Stimulated activated CD4-positive, alpha-beta T cell treated with anti-CD3 and anti-CD28 coated beads, Interleukin-1b, Interleukin-23, amount 100 ng/mL, for 24 hours (primary cell): ENCODE measurements at regions not wholly inside any gene's neighbourhood (a gene's known extent, or its start where the extent isn't known, plus 50 kb on each side); places are given as distances from the start of the nearest gene placed in this dataset.
"Not testable (repeated sequence)": the region's sequence is repeated elsewhere in the genome, so short reads cannot be mapped to it uniquely, and the experiment has no call there.

Experiments used
- DNase-seq, 4 experiments: peaks; one replicate each; pipeline ENCODE4 v3.0.0-alpha.2; 2020; ENCODE audit warnings: low read depth in 4 of 4, low spot score in 1 of 4

DNA sequence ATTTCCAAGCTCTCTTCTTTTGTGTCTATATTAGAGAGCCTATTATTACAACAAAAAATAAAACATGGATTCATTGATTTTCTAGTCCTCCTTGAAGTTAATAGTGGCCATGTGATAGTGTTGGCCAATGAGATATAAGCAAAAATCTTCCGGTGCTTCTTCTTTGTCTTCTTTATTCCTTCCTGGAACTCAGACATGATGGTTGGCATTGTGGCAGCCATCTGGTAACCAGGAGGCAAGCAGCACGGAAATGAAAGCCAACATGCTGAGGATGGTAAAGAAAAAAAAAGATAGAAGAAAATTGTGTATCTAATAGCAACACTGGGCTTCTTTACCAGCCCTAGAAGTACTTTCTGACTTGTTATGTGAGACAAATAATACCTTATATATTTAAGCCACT, 50.8 kb upstream of the SEL1L start:
- no peak for DNase-seq

DNA sequence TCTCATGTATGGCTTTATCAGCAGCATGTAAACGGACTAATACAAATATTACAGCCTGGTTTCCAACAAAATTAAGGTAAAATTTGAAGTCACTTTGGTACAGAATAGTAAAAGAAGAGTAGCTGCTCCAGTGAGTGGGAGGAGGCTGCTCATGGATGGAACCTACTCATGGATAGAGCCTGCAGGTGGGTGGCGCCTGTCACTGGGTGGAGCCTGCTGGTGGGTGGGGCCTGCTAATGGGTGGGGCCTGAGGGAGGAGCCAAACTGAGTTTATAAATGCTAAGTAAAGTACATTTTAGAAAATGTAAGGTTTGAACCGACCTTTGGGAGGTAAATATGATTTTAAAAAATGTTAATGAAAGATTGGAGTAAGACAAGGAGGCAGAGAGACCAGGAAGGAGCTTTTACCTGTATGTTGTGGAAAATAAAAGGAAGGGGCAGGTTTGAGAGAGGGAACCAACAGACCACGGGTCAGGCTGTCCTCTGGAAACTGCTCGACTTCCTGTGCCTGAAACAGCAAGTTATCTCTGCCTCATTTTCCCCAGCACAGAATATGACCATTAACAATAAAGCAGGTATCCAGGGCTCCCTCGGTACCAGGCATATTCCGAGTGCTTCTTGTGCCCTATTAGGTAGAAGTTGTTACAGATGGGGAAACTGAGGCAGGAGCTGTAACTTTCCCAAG, 55.9 kb upstream of the SEL1L start:
- no peak for DNase-seq

DNA sequence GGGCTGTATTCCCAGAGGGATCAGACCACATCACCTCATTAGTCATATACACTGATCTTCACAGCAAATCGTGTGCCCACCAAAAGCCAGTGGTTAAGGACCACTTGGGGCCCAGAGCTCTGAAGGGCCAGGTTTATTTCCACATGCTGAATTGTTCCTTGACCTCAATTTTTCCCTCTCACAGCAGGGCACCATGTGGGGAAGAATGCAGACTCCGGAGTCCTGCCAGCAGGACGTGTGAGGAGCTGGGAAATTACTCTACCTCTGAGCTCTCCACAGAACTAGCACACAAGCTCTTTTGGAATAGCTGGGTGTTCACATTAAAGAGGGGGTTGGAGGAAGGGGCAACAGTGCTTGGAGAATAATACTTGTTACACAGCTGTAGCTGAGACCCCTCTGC, 57.6 kb upstream of the SEL1L start:
- DNase-seq = no peak

DNA sequence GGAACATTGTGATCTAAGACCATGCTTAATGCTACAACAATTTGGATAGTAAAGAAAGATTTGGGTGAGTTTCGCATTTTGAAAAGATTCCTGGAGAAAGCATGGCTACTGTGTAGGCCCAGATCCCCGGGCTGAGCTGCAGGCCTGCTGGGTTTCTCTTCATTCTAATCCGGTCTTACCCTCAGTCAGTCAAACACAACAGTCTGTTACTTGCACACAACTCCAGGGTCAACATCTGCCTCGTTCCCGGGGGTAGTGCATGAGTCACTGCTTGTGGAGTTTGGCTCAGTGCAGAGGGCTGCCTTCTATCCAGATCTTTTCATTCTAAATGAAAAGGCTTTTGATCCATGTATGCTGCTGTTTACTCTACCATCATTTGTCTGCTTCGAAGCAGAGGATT, 60.4 kb upstream of the SEL1L start:
- no peak for DNase-seq

DNA sequence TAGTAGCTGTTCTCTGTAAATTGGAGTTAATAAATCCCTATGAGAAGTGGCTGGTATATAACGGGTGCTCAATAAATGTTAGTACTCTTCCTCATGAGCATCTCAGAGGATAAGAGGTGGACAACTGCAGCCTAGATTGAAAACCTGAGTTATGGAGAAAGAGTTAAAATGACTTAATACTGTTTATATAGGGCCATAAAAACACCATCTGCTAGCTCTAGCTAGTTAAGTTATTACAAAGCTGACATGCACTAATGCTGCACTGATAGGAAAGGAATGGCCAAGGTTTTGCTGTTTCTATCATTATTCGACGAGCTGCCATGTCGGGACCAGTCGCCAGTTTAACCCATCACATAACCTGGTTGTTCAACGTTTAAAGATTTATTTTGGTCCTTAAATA, 72.0 kb upstream of the SEL1L start:
- no peak for DNase-seq

DNA sequence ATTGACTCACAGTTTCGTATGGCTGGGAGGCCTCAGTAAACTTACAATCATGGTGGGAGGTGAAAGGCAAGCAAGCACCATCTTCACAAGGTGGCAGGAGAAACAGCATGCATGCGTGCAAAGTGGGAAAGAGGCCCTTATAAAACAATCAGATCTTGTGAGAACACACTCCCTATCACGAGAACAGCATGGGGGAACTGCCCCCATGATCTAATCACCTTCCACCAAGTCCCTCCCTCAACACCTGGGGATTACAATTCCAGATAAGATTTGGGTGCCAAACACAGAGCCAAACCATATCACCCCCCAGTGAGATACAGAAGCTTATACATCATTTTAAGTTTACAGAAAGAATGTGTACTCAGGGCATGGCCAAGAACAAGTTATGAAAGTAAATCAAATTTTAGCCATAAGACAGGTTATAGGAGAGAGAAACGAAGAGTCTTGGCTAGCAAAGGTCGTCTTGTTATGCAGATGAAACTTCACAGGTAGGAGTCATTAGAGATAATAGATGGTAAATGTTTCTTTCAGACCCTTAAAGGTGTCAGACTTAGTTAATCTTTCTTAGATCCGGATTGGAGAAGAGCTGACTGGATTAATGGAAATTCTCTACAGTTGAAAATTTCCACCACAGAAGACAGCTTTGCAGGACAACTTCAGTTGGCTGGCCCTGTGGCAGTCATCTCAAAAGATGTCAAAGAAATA, 79.8 kb upstream of the SEL1L start:
- no peak for DNase-seq

DNA sequence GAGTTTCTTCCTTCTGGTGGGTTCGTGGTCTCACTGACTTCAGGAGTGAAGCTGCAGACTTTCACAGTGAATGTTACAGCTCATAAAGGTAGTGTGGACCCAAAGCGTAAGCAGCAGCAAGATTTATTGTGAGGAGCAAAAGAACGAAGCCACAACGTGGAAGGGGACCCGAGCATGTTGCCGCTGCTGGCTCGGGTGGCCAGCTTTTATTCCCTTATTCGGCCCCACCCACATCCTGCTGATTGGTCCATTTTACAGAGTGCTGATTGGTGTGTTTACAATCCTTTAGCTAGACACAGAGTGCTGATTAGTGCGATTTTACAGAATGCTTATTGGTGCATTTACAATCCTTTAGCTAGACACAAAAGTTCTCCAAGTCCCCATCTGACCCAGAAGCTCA, 80.6 kb upstream of the SEL1L start:
- not testable (repeated sequence) for DNase-seq

DNA sequence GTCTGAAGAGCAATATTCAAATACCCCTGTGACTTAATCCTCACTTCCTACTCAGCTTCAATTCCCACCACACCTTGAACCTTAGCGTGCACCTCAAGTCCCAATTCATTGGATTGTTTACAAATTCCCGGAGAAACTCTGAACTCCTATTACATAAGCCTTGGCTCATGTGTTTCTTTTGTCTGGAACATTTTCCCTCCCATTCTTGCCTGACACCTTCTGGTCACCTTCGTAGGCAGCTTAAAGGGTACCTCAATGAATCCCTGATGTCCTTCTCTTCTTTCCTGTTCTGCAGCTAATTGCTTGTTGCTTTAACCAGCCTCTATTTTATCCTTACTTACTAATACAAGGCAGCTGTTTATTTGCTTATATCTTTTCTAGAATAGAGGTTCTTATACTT, 85.0 kb upstream of the SEL1L start:
- no peak for DNase-seq

DNA sequence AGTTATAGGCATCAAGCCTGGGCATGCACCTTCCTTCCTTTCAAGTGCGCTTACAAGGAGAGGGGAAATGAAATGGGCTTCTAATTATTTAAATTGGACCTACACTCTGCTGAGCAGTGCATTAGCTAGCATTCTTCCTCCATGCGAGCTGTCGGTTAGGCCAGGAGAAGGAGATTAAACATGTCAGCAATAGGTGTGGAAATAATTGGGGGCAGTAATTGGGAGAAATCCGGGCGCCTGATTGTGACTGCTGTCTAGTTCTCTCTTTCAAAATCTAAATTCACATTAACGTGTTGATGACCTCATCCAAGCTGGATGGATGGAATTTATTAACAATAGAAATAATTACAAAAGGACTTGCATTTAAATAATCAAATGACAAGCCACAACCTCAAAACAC, 86.2 kb upstream of the SEL1L start:
- DNase-seq = no peak

DNA sequence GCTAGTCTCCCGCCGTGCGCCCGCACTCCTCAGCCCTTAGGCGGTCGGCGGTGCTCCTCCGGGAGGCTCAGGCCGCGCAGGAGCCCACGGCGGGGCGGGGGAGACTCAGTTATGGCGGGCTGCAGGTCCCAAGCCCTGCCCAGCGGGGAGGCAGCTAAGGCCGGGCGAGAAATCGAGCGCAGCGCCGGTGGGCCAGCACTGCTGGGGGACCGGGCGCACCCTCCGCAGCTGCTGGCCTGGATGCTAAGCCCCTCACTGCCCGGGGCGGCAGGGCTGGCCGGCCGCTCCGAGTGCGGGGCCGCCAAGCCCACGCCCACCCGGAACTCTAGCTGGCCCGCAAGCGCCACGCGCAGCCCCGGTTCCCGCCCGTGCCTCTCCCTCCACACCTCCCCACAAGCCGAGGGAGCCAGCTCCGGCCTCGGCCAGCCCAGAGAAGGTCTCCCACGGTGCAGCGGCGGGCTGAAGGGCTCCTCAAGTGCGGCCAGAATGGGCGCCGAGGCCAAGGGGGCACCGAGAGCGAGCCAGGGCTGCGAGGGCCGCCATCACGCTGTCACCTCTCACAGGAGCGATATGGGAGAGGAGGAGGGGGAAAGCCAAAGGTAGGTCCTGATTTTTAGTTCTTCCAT, 90.2 kb upstream of the SEL1L start:
- DNase-seq = not testable (repeated sequence)

DNA sequence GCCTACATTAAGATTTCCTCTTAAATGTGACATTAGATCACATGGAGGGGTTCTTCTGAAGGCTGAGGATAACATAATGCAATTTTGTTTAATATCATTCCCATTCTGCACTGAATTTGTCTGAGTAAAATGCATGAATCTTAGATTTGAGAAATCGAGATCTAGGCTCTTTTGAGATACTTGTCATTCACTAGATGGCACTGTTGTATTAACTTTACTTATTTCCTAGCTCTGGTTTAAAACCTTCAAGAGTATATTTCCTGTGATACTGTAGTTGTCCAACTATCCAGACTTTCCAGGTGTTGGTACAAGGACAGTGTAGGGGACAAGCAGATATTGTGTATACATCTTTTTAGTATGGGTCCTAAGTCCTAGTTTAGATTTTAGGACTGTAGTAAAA, 91.7 kb upstream of the SEL1L start:
- DNase-seq = no peak

DNA sequence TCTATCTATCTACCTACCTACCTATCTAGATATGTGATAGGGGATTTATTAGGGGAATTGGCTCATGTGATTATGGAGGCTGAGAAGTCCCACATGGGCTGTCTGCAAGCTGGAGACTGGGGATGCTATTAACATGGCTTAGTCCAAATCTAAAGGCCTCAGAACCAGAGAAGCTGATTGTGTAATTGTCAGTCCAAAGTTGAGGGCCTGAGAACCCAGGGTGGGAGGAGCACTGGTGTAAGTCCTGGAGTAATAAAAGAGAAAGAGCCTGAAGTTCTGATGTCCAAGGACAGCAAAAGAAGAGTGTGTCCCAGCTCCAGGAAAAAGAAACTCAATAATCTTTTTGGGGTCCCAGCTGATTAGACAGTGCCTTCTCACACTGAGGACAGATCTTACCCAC, 98.5 kb upstream of the SEL1L start:
- no peak for DNase-seq

DNA sequence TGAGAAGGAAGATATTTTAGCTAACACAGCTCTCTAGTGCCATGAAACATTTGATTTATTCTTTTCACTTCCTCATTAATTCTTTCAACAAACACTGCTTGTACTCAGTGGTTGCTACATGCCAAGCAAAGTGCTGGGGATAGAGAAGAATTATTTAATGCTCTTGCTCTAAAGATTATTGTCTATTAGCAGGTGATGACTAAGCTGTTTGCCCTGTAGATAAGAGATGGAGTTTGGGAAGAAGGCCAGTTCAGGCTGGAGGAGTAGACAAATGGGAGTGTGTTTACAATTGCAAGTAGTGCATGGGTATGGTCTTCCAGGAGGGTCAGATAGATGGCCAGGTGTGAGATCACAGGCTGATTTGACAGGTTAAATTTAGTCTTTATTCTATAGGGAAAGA, 99.8 kb upstream of the SEL1L start:
- DNase-seq = no peak

DNA sequence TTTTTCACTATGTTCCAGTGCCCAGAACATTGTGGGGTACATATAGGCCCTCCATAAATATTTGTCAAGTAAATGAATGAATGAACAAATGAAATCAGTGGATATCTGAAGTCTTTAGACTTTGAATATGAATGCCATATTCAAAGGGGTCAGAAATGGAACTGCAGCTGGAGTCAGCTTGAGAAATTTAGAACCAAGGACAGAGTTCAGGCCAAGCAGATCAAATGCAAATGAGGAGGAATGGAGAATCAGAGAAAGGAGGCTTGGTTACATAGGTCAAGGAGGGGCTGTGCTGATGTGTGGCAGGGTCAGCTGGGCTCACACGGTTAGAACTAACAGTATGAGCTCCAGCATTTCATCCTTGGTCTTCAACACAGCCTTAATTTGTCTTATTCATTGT, 104.0 kb upstream of the SEL1L start:
- DNase-seq = no peak

DNA sequence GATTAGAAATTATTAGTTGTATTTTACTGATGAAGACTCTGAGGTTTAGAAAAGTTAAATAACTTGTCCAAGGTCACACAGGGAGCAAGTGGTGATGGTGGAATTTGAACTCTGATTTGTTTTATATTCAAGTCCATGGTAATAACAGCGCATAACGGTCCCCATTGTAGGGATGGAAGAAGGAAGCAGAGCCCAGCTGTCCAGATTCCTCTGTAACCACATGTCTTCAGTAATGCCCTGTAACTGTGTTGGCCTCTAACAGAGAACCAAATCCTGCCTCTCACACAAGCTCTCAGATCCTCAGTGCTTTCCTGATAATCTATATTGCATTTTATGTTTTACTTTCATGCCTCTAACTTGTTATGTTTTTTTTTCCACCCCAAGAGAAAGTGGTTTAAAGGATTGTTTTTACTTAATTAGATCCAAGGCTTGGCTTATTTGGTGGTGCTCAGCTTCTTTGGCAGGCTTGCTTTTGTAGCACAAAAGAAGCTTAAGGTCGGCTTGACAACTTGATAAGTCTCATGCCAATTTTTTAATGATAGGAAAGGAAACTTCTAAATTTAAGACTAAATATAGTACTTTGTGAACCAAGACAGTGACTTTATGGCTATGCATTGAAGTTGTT, 105.1 kb upstream of the SEL1L start:
- DNase-seq = no peak

DNA sequence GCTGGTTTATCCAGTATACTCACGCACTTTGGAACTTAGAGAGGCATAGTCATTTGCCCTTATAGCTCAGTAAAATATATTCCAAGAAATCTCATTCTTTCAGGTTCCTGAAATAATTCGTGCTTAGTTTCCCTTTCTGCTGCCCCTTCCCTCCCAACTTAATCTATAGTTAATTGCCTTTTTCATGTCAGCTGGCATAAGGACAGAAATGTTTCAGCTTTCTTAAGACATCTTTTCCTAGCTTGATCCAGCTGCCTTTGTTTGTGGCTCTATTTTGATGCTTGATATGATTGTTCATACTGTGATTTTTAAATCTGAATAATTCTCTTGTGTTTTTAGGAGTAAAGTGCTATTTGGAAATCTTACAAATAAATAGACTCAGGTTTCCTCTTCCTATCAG, 120.0 kb upstream of the SEL1L start:
- DNase-seq = no peak

DNA sequence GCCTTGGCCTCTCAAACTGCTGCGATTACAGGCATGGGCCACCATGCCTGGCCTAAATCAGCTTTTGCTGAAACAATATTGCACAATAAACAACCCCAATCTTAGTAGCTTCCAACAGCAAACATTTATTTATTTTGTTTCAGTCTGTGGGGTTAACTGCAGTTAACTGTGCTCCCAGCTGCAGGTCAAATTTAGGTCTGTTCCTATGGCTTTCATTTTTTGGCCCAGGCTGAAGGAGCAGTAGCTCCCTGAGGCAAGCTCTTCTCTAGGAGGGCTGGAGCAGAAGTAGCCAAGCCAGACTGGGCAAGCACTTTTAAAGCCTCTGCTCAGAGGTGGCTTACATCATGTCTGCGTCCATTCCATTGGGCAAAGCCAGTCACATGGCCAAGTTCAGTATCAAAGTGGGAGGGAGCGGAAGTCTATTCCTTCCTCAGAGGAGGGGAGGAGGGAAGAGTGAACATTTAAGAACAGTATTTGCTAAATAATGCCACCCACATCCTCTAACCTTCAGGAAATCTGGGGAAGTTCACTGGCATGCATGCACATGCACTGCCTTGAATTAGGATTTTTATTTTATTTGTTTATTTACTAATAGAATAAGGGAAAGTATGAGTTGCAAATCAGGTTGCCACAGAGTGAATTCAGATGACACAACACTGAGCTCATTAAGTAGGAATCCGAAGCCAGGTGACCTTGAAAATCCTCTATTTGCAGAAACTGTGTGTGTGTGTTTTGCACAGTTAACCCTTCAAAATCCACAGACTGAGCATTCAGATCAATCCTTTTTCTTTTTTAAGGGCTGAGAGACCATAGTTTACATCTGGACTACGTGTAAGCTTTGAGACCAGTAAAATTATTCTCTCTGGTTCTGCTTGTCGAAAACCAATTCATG, 122.0 kb upstream of the SEL1L start:
- no peak for DNase-seq

DNA sequence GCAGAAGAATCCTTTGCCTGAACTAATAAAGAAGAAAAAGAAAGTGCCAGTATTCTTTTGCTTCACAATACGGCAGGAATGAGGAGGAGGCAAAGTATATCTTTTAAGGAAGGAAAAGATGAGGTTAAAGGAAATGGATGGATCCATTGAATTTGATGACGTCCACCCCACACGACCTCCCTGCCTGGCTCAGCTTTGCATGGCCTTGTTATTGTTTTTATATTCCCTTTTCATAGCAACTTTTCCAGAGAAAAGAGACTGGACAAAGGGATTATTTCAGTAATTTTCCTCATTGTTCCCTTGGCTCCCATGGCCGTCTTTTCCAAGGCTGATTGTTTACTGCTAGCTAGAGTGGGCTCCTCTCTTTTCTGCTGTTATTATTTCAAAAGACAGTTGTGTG, 123.2 kb upstream of the SEL1L start:
- no peak for DNase-seq

DNA sequence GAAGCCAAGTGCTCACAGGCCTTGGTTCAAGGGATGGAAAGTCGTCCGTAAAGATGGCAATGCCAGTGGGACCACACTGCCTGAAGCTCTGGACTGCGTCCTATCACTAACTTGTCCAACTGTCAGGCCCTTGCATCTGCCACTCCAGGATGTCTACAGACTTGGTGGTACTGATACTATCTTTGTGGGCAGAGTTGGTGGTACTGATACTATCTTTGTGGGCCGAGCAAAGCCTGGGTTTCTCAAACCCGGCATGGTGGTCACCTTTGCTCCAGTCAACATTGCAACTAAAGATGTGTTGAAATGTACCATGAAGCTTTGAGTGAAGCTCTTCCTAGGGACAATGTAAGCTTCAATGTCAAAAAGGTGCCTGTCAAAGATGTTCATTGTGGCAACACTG, 128.4 kb upstream of the SEL1L start:
- no peak for DNase-seq

DNA sequence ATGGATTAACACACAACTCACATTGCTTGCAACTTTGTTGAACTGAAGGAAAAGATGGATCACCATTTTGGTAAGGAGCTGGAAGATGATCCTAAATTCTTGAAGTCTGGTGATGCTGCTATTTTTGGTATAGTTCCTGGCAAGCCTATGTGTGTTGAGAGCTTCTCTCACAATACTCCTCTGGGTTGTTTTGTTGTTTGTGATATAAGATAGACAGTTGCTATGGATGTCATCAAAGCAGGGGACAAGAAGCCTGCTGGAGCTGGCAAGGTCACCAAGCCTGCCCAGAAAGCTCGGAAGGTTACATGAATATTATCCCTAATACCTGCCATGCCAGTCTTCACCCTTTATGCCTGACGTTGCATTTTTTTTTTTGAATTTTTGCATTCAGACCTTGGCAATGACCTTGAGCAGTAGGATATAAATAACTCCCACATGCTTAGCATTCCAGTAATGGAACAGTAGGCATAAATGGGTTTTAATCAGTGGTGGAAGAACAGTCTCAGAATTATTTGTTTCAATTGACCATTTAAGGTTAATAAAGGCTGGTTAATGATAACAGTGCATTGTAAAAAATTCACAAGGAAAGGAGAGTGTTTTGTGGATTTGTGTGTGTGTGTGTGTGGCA, 129.0 kb upstream of the SEL1L start:
- DNase-seq = no peak
